ENCODE measurements at regions not wholly inside any gene's neighbourhood (a gene's known extent, or its start where the extent isn't known, plus 50 kb on each side); places are given as distances from the start of the nearest gene placed in this dataset.

DNA sequence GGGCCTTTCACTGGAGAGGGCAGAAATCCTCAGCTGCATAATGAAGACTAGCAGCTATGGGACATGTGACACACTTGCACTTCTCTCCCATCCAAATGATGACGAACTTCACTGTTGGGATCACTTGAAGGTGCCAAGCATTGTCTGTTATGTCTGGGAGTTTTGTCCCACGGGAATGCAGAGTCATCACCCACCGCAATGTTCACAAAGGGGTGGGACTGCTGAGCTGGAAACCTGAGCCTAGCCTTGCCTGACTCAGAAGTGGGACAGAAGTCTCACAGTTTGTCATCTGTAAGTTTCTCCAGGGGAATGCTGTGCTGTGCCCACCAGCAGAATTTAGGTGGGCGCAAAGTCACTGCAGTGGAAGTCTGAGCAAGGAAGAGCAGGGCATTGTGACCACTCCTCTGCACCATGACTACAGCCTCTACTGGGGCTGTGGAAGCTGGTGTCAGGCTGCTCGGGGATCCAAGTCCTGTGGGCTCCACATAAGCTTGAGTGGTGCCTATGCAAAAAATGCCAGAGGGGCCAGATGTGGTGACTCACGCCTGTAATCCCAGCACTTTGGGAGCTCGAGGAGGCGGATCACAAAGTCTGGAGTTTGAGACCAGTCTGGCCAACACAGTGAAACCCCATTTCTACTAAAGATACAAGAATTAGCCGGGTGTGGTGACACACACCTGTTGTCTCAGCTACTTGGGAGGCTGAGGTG lies 472.0 kb upstream of the CNTNAP2 start:
- DNase-seq, result no peak

DNA sequence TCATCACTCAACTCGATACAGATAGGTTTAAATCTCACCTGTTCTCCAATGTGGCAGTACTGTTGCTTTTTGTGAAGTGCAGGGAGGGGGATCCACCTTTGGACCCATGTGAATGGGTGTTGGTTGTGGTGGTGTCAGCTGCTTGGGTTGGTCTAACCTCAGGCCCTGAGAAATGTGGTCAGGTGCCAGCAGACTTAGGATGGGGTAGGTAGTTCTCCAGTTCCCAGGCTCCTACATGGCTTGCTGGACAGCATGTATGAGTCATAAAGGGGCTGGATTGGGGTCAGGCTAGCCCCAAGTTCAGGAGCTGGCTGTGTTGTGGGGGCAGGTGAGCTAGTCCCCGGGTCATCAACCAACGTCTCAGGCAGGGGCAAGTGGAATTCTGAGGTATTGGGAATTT lies 472.6 kb upstream of the CNTNAP2 start:
- no peak for DNase-seq

DNA sequence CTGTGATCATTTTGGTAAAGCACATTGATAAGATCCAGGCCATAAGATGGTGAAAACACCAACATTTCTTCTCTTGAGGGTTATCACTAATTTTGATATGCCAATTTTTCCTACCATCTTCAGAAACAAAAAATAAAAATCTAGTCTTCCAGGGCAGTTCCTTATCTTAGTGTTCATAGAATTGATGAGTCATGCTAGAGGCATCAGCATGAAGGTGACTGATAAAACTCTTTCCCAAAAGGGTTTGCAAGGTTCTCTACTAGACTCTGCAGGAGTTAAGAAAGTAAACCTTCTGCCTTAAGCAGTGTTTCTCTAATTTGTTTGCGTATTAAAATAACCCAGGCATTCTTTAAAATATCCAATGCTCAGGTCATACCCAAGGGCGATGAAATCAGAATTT lies 483.1 kb upstream of the CNTNAP2 start:
- DNase-seq, result no peak

DNA sequence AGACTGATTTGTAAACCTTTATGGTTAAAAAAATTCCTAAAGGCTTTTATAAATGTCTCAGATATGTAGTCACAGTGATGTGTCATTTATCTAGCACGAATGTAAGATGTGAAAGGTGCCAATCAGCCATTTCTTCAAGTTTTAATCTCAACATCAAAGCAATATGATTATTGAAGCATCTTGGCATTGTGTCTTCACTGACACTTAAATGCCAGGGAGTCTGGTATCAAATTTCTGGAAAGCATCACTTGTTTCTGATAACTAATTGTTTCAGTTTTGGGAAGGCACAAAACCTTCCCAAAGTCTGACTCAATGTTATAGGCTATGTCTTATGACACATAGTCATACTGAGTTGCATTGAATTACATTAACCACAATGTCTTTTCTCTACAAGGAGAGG lies 492.0 kb upstream of the CNTNAP2 start:
- no peak for DNase-seq

DNA sequence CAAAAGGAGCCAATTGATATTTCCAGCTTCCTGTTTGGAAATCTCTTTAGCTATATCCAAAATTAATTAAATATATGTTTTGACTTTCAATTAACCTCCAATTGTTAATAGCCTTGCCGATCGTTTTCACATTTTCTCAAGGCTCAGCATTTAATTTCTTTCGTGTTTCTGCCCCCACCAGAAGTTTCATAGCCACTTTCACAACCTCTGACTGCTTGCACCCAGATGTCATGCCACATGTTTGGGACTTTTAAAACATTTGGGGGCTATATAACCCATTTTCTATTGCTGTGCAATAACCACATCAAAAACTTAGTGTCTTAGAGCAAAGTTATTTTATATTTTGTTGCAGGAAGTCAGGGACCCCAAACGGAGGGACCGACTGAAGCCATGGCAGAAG lies 510.6 kb upstream of the CNTNAP2 start:
- no peak for DNase-seq

DNA sequence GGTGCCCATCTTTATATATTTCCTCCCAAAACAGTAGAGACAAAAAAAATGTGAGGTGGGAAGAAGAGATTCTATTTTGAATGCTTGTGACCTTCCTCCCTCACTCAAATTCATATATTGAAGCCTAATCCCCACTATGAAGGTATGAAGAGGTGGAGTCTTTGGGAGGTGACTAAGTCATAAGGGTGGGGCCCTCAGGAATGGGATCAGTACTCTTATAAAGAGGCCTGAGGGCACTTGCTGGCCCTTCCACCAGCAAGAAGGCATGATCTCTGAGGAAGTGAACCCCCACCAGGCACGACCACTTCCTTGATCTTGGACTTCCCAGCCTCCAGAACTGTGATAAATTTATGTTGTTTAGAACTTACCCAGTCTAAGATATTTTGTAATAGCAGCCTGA lies 517.2 kb upstream of the CNTNAP2 start:
- DNase-seq, result no peak

DNA sequence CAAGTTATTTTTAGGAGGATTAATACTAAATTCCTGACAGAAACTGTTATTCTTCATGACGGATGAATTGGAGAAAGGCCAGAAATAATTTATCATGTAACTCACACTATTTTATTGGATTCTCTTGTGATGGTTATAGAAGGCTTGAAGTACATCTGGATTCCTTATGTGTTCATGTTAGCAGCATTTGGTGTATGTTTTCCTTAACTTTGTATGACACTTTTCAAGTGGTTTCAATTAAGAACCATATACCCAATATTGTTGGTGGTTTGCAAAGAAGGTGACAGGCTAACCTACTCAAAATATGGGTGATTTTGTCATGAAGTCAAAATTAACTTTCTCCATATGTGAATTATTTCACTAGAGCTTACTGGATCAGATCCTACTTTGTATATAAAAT lies 532.2 kb upstream of the CNTNAP2 start:
- DNase-seq, result no peak

DNA sequence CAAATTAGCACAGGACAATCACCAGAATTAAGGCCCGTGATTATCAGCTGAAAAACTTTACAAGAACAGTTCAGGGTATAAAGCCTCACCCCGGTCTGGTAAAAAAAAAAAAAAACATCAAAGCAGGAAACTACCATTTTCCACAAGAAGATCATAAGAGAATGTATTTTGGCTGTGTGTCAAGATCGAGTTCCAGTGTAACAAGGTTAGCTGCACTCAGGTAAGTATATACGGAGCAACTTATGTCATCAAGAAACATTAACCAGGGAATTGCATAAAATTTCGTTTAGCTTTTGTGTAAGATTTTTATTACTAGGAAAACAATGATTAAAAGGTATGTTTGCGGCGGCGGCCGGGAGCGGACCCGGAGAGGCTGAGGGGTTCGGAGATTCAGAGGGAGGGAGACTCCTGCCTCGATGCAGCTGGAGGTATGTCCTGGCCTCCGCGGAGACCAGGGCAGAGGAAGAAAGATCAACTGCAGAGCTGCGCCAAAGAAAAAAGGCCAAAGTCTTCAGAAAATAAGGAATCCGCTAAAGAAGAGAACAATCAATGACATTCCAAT lies 533.8 kb upstream of the CNTNAP2 start:
- no peak for DNase-seq

DNA sequence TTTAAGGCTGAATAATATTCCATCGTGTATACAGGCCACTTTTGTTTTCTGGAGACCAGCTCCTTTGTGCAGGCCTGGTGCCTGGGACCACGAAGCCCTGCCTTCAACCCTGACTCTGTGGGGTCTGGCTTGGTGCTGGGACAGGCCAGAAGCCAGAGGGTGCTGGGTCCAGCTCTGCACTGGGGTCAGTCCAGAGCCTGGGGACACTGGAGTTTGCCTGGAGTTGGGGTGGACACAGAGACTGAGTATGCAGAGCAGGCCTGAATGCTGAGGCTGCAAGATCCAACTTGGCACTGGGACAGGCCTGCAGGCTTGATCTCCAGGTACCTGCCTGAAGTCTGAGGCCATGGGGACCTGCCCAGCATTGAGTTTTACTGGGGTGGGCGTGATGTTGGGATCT lies 558.8 kb upstream of the CNTNAP2 start:
- no peak for DNase-seq

DNA sequence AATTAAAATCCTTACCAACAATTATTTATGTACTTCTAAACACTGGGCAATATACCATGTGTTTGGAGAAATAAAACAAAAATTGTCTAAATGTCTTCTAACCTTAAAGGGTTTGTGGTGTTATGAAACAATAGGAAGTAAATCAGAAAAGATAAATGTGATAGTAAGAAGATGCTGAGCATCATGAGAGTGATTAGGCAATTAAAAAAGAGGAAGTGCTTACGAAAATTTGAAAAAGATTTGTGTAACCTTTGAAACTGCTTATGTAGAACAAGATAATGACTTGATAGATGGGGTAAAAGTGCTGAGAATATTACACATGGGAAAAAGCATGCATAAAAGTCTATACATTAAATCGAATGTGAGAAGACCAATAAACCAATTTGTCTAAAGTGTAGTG lies 573.4 kb upstream of the CNTNAP2 start:
- no peak for DNase-seq

DNA sequence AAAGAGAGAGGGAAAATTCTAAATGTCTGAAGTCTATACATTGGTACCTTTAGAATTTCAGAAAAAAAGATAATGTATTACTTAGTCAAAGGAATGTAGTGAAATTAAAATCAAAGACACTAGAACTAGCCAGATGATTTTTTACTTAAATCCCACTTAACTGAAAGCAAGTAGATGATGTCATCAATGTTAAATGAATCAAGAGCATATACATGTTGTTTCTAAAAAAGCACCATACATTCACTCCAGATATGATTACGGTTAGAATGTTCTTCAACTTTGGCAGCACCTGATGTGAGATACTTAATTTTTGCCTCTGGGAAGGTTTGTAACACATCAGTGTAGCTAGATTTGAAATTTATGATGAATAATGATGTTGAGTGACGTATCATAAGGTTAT lies 576.7 kb upstream of the CNTNAP2 start:
- no peak for DNase-seq

DNA sequence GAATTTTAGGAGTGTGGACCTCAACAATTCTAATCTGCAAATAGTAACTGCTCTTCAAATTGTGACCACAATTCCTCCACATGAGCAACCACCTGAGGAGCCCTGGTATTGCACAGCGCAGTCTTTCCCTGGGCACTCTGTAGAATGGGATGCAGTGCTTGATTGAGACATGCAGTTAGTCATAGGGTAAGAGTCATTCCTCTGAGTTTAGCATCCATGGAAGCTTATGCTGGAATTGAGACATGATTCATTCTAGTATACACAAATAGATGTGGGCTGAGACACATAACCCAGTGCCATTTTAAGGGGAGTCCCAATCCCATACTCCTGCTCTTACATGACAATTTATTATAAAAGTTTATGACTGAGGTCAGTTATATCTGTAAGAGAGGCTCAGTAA lies 582.3 kb upstream of the CNTNAP2 start:
- no peak for DNase-seq

DNA sequence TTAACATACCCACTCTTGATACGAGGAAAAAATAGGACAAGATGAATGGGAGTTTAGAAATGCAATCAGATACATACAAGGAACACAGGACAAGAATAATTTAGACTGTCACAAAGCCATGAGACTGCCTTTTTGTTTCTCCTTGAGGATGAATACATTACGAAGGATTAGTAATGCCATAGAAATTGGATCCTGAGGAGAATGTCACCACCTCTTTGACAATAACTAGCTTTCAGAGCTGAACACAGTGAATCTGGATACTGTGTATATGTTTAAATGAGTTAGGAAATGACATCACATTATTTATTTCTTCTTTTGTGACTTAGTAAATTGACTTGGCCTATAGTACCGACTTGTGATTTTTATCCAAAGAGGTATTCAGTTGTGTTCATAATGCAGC lies 596.3 kb upstream of the CNTNAP2 start:
- no peak for DNase-seq

DNA sequence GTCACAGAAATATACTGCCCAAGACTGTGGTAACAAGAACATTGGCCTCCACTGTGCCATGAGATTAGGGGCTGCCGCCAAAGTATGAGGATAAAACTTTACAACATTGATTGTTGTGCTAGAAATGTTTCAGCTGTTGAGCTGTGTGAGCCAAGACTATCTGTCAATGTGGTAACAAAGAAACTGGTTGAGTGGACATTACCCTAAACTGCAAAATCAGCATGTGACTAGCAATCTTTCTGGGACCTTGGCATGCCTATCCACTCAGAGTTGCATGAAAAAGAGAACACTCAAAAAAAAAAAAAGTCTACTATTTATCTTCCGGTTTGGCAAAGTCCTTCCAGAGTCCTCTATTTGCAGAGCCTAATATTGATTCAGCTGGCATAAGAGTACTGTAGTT lies 605.6 kb upstream of the CNTNAP2 start:
- no peak for DNase-seq

DNA sequence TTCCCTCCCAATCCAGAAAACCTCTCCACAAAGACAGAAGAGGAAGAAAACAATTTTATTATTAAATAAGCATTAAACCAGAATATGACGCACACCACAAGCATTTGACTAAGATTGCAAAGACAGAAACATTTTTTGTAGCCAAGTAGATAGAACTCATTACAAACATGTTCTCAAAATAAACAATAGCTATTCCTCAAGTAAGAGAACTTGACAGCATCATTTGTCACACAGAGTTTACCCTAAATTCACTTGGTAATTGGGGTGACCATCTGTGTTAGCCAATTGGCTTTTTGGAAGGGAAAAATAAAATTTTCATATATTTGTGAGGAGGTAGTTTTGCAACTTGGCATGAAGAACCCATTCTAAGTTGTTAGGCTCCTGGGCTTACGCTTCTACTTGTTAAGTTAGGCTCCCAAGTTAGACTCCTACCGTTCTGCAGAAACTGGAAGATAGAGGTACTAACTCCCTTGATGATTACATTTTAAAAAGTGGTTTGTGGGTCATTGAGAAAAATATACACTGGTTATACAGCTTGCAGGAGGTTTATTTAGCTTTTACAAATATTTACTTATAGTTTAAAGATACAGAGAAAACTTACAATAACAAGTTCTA lies 618.6 kb upstream of the CNTNAP2 start:
- no peak for DNase-seq

DNA sequence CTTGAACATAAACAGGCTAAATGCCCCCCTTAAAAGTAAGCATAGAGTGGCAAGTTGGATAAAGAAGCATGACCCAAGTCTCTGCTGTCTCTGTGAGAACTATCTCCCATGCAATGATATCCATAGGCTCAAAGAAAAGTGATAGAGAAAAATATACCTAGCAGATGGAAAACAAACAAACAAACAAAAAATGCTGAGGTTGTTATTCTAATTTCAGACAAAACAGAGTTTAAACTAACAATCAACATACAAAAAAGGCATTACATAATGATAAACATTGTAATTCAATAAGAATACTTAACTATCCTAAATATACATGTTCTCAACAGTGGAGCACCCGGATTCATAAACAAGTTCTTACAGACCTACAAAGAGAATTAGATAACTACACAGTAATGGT lies 626.2 kb upstream of the CNTNAP2 start:
- DNase-seq, result no peak

DNA sequence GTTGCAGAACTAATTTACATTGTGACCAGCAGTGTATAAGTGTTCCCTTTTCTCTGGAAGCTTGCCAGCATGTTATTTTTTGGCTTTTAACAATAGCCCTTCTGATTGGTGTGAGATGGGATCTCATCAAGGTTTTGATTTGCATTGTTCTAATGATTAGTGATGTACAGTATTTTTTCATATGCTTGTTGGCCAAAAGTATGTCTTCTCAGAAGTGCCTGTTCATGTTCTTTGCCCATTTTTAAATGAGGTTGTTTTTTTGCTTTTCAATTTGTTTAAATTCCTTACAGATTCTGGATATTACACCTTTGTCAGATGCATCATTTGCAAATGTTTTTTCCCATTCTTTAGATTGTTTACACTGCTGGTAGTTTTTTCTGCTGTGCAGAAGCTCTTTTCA lies 627.0 kb upstream of the CNTNAP2 start:
- no peak for DNase-seq

DNA sequence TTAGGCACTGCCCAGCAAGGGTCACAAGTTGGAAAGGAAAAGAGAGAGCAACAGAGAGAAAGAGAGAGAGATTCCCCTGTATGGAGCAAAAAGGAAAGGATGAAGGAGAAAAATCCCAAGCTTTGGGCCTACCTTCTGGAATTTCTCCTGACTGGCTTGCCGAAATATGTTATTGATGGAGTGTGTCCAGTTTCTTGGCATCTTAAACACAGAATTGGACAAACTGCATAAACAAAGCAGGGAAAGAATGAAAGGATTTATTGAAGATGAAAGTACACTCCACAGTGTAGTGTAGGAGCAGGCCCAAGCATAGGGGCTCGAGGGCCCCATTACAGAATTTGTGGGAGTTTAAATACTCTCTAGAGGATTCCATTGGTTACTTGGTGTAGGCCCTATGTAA lies 627.8 kb upstream of the CNTNAP2 start:
- no peak for DNase-seq

DNA sequence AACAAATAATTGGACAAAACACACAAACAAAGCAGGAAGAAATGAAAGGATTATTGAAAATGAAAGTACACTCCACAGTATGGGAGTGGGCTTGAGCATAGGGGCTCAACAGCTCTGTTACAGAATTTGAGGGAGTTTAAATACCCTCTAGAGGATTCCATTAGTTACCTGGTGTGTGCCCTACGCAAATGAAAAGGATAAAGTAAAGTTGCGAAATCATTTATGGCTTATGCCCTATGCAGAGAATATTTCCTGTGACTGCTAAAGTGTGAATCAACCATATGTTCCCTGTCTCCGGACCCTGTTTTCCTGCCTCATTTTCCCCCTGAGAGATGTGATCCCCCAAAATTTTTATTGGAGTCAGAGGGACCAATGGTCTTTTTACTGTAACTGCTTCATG lies 634.6 kb upstream of the CNTNAP2 start:
- DNase-seq, result no peak

DNA sequence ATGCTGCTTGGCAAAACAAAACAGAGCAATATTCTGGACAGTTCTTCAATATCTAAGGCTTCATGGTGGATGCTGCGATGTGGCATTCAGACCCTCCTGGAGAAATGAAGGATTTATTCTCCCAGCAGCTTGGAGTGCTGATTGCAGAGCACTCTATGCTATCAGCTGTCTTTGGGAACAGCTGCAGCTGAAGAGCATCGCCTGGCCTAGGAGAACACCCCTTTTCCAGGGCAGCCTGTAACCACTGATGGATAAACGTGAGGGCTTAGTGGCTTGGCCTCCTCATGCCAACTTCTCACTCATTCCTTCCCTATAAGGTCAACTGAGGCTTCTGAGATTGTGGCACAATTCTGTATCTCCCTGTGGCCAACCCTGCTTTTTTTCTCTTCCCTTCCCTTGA lies 638.1 kb upstream of the CNTNAP2 start:
- no peak for DNase-seq

DNA sequence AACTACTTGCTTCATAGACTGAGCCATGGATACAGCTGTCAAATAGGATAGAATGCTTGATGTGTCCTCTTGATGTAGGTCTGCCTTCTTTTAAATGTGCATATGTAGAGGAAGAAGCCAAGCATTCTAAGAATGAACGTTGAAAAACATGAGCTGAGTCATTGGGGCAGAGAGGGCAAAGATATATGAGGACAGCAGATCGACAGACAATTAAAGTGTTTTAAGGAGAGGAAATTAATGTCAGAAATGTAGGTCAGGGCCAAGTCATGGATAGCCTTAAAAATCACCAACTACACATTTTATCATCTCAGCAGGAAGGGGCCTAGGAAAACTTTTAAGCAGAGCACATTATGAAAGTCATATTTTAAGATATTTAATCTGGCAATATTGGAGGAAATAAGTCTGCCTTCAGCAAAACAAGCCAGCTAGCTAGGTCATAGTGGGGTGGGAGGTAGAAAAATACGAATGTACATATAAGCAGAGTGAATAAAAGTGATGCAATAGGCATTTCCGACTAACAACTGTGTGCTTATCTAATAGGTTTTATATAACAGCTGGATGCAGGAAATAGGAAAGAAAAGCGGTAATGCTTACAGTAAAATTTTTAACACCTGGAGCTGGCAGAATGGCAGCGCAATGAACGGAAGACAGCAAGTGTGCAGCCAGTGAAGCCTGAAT lies 638.3 kb upstream of the TPK1 start:
- DNase-seq, result no peak

DNA sequence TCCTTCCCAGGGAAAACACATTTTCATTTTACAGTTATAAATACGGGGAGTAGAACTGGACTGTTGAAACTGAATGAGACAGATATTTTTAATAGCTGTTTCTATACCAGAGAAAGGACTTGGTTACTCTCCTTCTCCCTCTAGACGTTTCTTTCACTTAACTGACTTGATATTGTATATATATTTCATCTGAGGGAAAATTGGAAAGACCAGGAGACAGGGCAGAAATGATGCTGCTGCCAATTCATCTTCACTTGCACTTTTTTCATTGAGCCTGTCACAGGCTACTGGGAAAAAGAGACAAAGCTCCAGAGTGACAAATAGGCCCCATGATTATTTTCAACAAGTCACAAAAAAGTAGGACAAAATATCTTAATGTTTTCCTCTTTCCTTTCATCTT lies 636.0 kb upstream of the TPK1 start:
- DNase-seq, result no peak

DNA sequence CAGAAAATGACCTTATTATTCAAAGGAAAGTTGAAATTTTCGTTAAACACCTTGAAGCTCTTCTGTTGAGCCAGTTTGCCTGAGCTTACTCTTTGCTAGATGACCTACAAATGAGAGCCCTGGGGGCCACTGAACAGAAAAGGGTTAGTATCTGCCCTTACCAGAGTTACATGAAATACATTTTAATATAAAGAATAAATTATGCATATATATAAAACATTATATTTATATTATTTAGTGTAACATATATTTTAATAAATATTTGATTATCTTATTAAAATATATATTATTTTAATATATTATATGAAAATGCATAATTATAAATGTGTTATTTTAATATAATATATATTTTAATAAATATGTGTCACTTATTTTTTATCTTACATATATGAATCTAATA lies 628.4 kb upstream of the TPK1 start:
- DNase-seq, result no peak

DNA sequence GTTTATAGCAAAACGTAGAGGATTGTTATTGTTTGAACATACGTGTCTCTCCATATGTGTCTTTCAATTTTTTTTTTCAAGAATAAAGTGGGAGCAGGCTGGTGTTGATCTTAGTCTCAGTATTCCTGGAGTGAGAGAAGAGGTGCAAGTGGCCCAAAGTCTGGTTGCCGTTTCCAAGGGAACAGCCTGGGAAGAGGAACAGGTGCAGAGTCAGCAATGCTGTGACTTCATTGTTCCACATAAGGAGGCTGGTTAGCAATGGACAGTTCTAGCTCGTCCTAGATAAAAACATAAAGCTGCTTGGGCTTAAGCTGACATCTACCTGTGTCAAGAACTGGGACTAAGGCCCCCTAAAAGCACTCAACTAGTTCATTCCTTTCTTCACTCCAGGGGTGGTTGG lies 626.6 kb upstream of the TPK1 start:
- no peak for DNase-seq
